ENCODE measurements at regions not wholly inside any gene's neighbourhood (a gene's known extent, or its start where the extent isn't known, plus 50 kb on each side); places are given as distances from the start of the nearest gene placed in this dataset.

DNA sequence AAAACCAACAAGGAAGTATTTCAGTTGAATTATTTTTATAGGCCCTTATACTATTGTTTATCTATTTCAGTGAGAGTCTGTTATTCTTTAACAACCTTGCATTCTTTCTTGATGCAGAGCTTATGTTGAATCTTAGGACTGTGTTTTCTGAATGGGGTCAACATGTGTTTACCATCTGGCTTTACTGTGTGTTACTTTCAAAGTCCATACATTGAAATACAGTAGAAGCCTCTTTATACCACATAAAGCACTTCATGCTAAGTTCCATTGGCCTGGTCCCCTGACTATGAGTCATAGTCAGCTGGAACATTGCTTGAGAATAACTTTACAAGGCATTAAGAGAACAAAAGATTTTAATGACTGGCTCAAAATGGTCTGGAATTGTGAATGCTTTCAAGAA is 152.6 kb downstream of the GASK1B start:
- TF ChIP-seq ZNF624 (tag by site-specific recombination; IDR thresholded peaks at IDR 0.05) = no peak
- TF ChIP-seq ZNF629 (tag by site-specific recombination; IDR thresholded peaks at IDR 0.05) = no peak
- no peak for TF ChIP-seq REST (tag by site-specific recombination; IDR thresholded peaks at IDR 0.05)
- no peak for TF ChIP-seq ZNF560 (tag by site-specific recombination; IDR thresholded peaks at IDR 0.05; ENCODE audit: borderline replicate concordance)
- TF ChIP-seq ZNF132 (tag by site-specific recombination; IDR thresholded peaks at IDR 0.05; ENCODE audit: borderline replicate concordance) = no peak
- no peak for TF ChIP-seq ZNF174 (tag by site-specific recombination; IDR thresholded peaks at IDR 0.05)
- no peak for TF ChIP-seq ZBTB21 (tag by site-specific recombination; IDR thresholded peaks at IDR 0.05)
- TF ChIP-seq ZBTB7A (tag by site-specific recombination; IDR thresholded peaks at IDR 0.05; ENCODE audit: low read depth) = no peak
- TF ChIP-seq ZNF202 (tag by site-specific recombination; IDR thresholded peaks at IDR 0.05; ENCODE audit: borderline replicate concordance) = no peak
- TF ChIP-seq SCRT2 (tag by site-specific recombination; IDR thresholded peaks at IDR 0.05) = no peak
- TF ChIP-seq ZNF223 (tag by site-specific recombination; IDR thresholded peaks at IDR 0.05) = no peak
- no peak for TF ChIP-seq GLI4 (tag by site-specific recombination; IDR thresholded peaks at IDR 0.05)
- no peak for TF ChIP-seq PRDM4 (tag by site-specific recombination; IDR thresholded peaks at IDR 0.05)
- TF ChIP-seq, protein P1, sequence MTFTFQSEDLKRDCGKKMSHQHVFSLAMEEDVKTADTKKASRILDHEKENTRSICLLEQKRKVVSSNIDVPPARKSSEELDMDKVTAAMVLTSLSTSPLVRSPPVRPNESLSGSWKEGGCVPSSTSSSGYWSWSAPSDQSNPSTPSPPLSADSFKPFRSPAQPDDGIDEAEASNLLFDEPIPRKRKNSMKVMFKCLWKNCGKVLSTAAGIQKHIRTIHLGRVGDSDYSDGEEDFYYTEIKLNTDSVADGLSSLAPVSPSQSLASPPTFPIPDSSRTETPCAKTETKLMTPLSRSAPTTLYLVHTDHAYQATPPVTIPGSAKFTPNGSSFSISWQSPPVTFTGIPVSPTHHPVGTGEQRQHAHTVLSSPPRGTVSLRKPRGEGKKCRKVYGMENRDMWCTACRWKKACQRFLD (tag by site-specific recombination; IDR thresholded peaks at IDR 0.05) = no peak
- no peak for TF ChIP-seq ZNF626 (tag by site-specific recombination; IDR thresholded peaks at IDR 0.05)
- no peak for TF ChIP-seq ZNF785 (tag by site-specific recombination; IDR thresholded peaks at IDR 0.05)
- TF ChIP-seq, protein P2, sequence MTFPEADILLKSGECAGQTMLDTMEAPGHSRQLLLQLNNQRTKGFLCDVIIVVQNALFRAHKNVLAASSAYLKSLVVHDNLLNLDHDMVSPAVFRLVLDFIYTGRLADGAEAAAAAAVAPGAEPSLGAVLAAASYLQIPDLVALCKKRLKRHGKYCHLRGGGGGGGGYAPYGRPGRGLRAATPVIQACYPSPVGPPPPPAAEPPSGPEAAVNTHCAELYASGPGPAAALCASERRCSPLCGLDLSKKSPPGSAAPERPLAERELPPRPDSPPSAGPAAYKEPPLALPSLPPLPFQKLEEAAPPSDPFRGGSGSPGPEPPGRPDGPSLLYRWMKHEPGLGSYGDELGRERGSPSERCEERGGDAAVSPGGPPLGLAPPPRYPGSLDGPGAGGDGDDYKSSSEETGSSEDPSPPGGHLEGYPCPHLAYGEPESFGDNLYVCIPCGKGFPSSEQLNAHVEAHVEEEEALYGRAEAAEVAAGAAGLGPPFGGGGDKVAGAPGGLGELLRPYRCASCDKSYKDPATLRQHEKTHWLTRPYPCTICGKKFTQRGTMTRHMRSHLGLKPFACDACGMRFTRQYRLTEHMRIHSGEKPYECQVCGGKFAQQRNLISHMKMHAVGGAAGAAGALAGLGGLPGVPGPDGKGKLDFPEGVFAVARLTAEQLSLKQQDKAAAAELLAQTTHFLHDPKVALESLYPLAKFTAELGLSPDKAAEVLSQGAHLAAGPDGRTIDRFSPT (tag by site-specific recombination; IDR thresholded peaks at IDR 0.05) = peak; percentile 27; the same call in 1 of the 2 replicates
- no peak for TF ChIP-seq ZNF302 (tag by site-specific recombination; IDR thresholded peaks at IDR 0.05; ENCODE audit: low read depth)
- no peak for TF ChIP-seq ZNF571 (tag by site-specific recombination; IDR thresholded peaks at IDR 0.05)
- peak; percentile 45; the same call in 1 of the 2 replicates for TF ChIP-seq BCL11A (tag by site-specific recombination; IDR thresholded peaks at IDR 0.05; ENCODE audit: low read depth)
- 0 out of 2 replicates have a peak, but pooled peaks have one; percentile 16 for TF ChIP-seq TRIM28 (IDR thresholded peaks at IDR 0.05; ENCODE audit: borderline replicate concordance, low read length)
- no peak for TF ChIP-seq KLF10 (tag by site-specific recombination; IDR thresholded peaks at IDR 0.05)
- no peak for TF ChIP-seq RBAK (tag by site-specific recombination; IDR thresholded peaks at IDR 0.05)
- TF ChIP-seq ZSCAN16 (tag by site-specific recombination; IDR thresholded peaks at IDR 0.05) = no peak
- ChIA-PET POLR2A (no interaction called here), CTCF (no interaction called here)
- H3K4me3 ChIP-seq (ENCODE audit: low read depth, low read length) = no peak overlapping the region
- H3K4me1 ChIP-seq (ENCODE audit: control insufficient read depth, insufficient read depth, low read length) = peaks cover 6% of the 10 kb centered on the region; the same call in 1 of the 2 replicates
- H3K27ac ChIP-seq (ENCODE audit: extremely low read depth, low read depth, low read length) = no peak overlapping the region
- H3K36me3 ChIP-seq (ENCODE audit: control insufficient read depth in 2 of 2, insufficient read depth in 1 of 2, low read length in 2 of 2) = no peaks in the 10 kb centered on the region
- no peaks in the 10 kb centered on the region for H3K9me3 ChIP-seq (ENCODE audit: control insufficient read depth, insufficient read depth, low read depth, low read length)
